Esophagus muscularis mucosa (tissue), 4 donors: ENCODE measurements at regions not wholly inside any gene's neighbourhood (a gene's known extent, or its start where the extent isn't known, plus 50 kb on each side); places are given as distances from the start of the nearest gene placed in this dataset.

Experiments used
- DNase-seq: peaks from one replicate; pipeline ENCODE4 v3.0.0-alpha.2; 2017; ENCODE audit errors: extremely low spot score
- H3K27ac ChIP-seq, 4 donors: fragments of 200-600 bp; sonication (generic); replicated peaks in 1 of 4; 1 replicate in 3 of 4; 2 replicates in 1 of 4; pipeline ENCODE4 v1.5.1; 2016 to 2019; ENCODE audit warnings: mild to moderate bottlenecking in 1 of 4
- H3K27me3 ChIP-seq, 4 donors: fragments of 200-600 bp; sonication (generic); one replicate each; pipeline versions ENCODE4 v1.5.1 to v1.6.0; 2016 to 2019
- H3K36me3 ChIP-seq, 4 donors: fragments of 200-600 bp; sonication (generic); one replicate each; pipeline ENCODE4 v1.5.1; 2016 to 2019
- H3K4me1 ChIP-seq, 4 donors: fragments of 200-600 bp; sonication (generic); one replicate each; pipeline ENCODE4 v1.5.1; 2016 to 2019
- H3K4me3 ChIP-seq, 4 donors: fragments of 200-600 bp; sonication (generic); 1 replicate in 2 of 4; 2 replicates in 2 of 4; pipeline ENCODE4 v1.5.1; 2016 to 2019; ENCODE audit warnings: mild to moderate bottlenecking in 4 of 4, moderate library complexity in 1 of 4
- H3K9me3 ChIP-seq, 4 donors: fragments of 200-600 bp; sonication (generic); 1 replicate in 3 of 4; 2 replicates in 1 of 4; pipeline ENCODE4 v1.5.1; 2016 to 2019
- EP300 ChIP-seq: sonication (generic); formaldehyde crosslinking; IDR thresholded peaks from one replicate; pipeline ENCODE4 v1.6.1; 2017; ENCODE audit warnings: antibody characterized with exemption
- POLR2A ChIP-seq: fragments of 450-650 bp; IDR thresholded peaks from one replicate; pipeline ENCODE4 v1.6.1; 2017; ENCODE audit warnings: antibody characterized with exemption, moderate library complexity, mild to moderate bottlenecking, low read depth
- POLR2AphosphoS5 ChIP-seq, 2 donors: sonication (generic); formaldehyde crosslinking; IDR thresholded peaks; one replicate each; pipeline ENCODE4 v1.6.1; 2017; ENCODE audit warnings: antibody characterized with exemption in 2 of 2
- WGBS: methylation state at CpG from one replicate; pipeline ENCODE4 v1.1.5; 2018; 5-methylcytosine and 5-hydroxymethylcytosine counted together
- intact Hi-C: fragments of 100-400 bp; cut with DNase I; formaldehyde crosslinking; loops from one replicate; pipeline ENCODE4 v1.15.1; 2023
- TF ChIP-seq, protein P1 (sequence below), 3 experiments: fragments of 200-600 bp in 2 of 3; fragments of 450-650 bp in 1 of 3; sonication (generic) in 2 of 3; IDR thresholded peaks; one replicate each; pipeline ENCODE4 v1.5.1; 2017 to 2019; ENCODE audit warnings: antibody characterized with exemption in 3 of 3, mild to moderate bottlenecking in 2 of 3, moderate library complexity in 1 of 3

DNA sequence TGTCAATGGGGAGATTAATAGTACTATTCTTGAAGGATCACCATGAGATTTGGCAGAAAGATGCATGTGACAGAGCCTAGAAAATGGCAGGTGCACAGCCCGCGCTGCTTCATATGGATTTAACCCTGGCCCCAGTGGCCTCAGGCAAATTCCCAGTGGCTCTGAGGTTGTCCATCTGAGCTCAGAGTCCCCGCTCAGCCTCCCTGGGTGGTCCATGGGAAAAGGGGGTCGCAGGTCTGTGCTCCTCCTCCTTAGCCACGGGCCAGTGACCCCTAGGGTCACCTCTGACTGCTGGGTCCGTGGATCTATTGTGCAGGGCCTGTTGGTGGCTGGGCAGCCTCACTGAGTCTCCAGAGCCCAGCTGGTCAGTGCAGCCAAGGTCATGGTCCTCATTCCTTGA is 93.3 kb upstream of the BOD1 start:
- Histone ChIP-seq H3K9me3 (no peaks in the 10 kb centered on the region), H3K27ac (no peak overlapping the region), H3K4me3 (no peak overlapping the region), H3K4me1 (peaks cover 0 to 14% (median 8%) of the 10 kb centered on the region in 4 donors), H3K27me3 (peaks cover 0 to 6% (median 0%) of the 10 kb centered on the region in 4 donors), H3K36me3 (no peaks in the 10 kb centered on the region)
- intact Hi-C loops = no loop called here
- TF ChIP-seq POLR2AphosphoS5 (IDR thresholded peaks at IDR 0.05) = no peak
- TF ChIP-seq EP300 = no peak
- DNase-seq = no peak
- WGBS = 71% methylated on average over 6 of the region's 6 CpGs

GRCh38 chr5:173710528-173710927 is 94.1 kb upstream of the BOD1 start:
- no peaks in the 10 kb centered on the region for H3K9me3 ChIP-seq
- H3K4me3 ChIP-seq = no peak overlapping the region
- WGBS = 98% methylated on average over 7 of the region's 7 CpGs
- peaks cover 0 to 6% (median 0%) of the 10 kb centered on the region in 4 donors for H3K27me3 ChIP-seq
- no peaks in the 10 kb centered on the region for H3K36me3 ChIP-seq
- peaks cover 0 to 14% (median 8%) of the 10 kb centered on the region in 4 donors for H3K4me1 ChIP-seq
- intact Hi-C loops = no loop called here
- TF ChIP-seq, protein P1, sequence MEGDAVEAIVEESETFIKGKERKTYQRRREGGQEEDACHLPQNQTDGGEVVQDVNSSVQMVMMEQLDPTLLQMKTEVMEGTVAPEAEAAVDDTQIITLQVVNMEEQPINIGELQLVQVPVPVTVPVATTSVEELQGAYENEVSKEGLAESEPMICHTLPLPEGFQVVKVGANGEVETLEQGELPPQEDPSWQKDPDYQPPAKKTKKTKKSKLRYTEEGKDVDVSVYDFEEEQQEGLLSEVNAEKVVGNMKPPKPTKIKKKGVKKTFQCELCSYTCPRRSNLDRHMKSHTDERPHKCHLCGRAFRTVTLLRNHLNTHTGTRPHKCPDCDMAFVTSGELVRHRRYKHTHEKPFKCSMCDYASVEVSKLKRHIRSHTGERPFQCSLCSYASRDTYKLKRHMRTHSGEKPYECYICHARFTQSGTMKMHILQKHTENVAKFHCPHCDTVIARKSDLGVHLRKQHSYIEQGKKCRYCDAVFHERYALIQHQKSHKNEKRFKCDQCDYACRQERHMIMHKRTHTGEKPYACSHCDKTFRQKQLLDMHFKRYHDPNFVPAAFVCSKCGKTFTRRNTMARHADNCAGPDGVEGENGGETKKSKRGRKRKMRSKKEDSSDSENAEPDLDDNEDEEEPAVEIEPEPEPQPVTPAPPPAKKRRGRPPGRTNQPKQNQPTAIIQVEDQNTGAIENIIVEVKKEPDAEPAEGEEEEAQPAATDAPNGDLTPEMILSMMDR (IDR thresholded peaks at IDR 0.05) = no peak
- no peak for TF ChIP-seq POLR2A
- TF ChIP-seq POLR2AphosphoS5 (IDR thresholded peaks at IDR 0.05) = no peak
- no peak for TF ChIP-seq EP300
- H3K27ac ChIP-seq = no peak overlapping the region
- DNase-seq = no peak

DNA sequence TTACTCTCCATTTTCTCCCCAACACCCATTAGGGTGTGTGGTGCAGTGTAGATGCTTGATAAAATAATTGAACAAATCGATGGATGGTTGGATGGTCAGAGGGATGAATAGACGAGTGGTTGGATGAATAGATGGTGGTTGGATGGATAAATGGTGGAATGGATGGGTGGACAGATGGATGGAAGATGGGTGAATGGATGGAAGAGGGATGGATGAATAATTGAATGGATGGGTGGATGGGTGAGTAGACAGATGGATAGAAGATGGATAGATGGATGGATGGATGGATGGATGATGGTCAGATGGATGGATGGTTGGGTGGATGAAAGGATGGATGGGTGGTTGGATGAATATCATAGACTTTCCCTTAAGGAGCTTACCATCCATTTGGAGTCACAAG is 95.0 kb upstream of the BOD1 start:
- peaks cover 0 to 14% (median 6%) of the 10 kb centered on the region in 4 donors for H3K4me1 ChIP-seq
- intact Hi-C loops = no loop called here

DNA sequence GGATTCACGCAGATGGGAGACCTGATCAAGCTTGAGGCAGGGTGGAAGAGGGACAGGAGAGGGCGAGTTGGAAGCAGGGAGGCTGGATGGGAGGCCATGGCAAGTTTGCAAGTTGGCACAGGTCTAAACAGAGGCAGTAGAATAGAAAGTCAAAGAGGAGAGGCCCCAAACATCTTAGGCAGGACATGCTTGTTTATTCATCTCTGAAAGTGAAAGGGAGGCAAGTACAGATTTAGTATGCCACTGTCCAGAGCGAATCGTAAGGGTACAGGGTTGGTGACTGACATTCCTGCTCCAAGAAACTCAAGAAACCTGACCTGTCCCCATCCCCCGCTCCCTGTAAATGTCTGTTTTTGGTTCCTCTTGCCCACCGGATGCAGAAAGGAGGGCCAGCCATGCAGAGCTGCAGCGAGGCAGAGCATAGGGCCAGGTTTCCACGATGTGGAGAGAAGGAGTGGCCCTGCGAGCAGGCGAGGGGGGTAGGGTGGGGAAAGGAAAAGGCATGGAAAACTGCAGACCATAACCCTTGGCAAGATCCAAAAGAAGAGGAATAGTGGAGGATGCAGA is 96.2 kb upstream of the BOD1 start:
- H3K4me1 ChIP-seq = peaks cover 0 to 2% (median 0%) of the 10 kb centered on the region in 4 donors
- DNase-seq = no peak
- H3K27me3 ChIP-seq = peaks cover 0 to 6% (median 0%) of the 10 kb centered on the region in 4 donors
- H3K27ac ChIP-seq = no peak overlapping the region
- intact Hi-C loops = no loop called here
- no peaks in the 10 kb centered on the region for H3K9me3 ChIP-seq
- no peak overlapping the region for H3K4me3 ChIP-seq
- WGBS = 81% methylated on average over 10 of the region's 10 CpGs
- no peaks in the 10 kb centered on the region for H3K36me3 ChIP-seq
- TF ChIP-seq POLR2A (no peak), EP300 (no peak), POLR2AphosphoS5 (IDR thresholded peaks at IDR 0.05) (no peak)
- TF ChIP-seq, protein P1 (IDR thresholded peaks at IDR 0.05) = no peak

More for the DNA sequence above, 95.0 kb upstream of the BOD1 start:
- Histone ChIP-seq H3K36me3 (no peaks in the 10 kb centered on the region), H3K27me3 (peaks cover 0 to 6% (median 0%) of the 10 kb centered on the region in 4 donors), H3K9me3 (no peaks in the 10 kb centered on the region), H3K4me3 (no peak overlapping the region), H3K27ac (no peak overlapping the region)
- no peak for DNase-seq
- 92% methylated on average over 2 of the region's 2 CpGs for WGBS
- no peak for TF ChIP-seq POLR2A
- TF ChIP-seq POLR2AphosphoS5 (IDR thresholded peaks at IDR 0.05) = no peak
- TF ChIP-seq, protein P1 (IDR thresholded peaks at IDR 0.05) = no peak
- TF ChIP-seq EP300 = no peak

GRCh38 chr5:173714551-173715428 is 98.3 kb upstream of the BOD1 start:
- no peak for DNase-seq
- Histone ChIP-seq H3K4me3 (no peak overlapping the region), H3K4me1 (no peaks in the 10 kb centered on the region), H3K9me3 (no peaks in the 10 kb centered on the region), H3K27ac (no peak overlapping the region), H3K36me3 (no peaks in the 10 kb centered on the region), H3K27me3 (peaks cover 0 to 4% (median 0%) of the 10 kb centered on the region in 4 donors)
- TF ChIP-seq POLR2A = no peak
- TF ChIP-seq EP300 = no peak
- TF ChIP-seq POLR2AphosphoS5 (IDR thresholded peaks at IDR 0.05) = no peak
- TF ChIP-seq, protein P1 (IDR thresholded peaks at IDR 0.05) = no peak
- 43% methylated on average over 12 of the region's 12 CpGs for WGBS
- intact Hi-C loops = no loop called here
